ENCODE measurements at regions not wholly inside any gene's neighbourhood (a gene's known extent, or its start where the extent isn't known, plus 50 kb on each side); places are given as distances from the start of the nearest gene placed in this dataset.

DNA sequence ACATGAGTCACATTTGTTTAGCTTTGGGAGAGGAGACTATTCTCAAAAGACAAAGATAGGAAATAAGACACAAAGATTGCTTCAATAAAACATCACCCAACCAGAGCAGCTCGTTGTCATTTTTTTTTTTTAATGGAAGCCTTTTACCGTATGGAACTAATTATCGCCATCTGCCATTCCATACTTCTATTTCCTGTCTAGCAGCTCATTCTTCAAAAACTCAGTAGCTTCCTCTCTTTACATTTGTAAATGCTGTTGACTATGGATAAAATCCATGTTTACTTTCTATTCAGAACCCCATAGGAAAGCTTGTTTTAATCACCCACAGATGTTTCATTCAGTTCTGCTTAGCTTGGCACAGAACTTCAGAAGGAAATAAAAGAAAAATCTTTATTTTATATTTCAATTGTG lies 110.0 kb upstream of the PSMD7 start:
- Histone ChIP-seq H3K4me1 (no peaks in the 10 kb centered on the region), H3K9me3 (peaks cover 7% of the 10 kb centered on the region), H3K27ac (no peak overlapping the region), H3K27me3 (ENCODE audit: insufficient read depth in 3 of 3, low read length in 2 of 3) (no peaks in the 10 kb centered on the region), H3K4me3 (no peak overlapping the region), H3K36me3 (ENCODE audit: insufficient read depth in 1 of 2, low read depth in 1 of 2) (no peaks in the 10 kb centered on the region)
- DNase-seq (no peak), ATAC-seq (no peak)
- TF ChIP-seq CTCF (IDR thresholded peaks at IDR 0.05), result no peak
- WGBS, 3 donors, result 47 to 55% (median 52%) methylated on average over 3 of the region's 3 CpGs
- intact Hi-C loops (cut with DNase I), result no loop called here

DNA sequence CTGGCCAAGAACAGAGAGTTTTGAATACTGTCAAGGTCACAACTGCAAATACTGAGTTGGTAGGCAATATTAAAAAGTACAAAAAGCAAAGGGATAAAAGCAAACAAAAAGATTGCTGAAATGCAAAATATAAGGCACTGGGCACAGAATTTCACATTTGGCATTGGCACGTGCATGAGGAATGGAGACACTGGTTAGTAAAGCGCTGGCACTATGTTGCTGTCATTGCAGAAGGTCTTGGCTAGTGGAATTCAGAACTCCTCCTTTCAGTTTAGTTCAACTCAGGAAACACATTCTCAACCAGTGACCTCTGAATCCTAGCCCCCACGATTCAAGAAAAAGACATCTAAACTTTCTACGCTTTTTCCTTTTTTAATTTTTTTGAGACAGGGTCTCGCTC lies 111.8 kb upstream of the PSMD7 start:
- WGBS, 3 donors, result 82 to 85% (median 85%) methylated on average over 5 of the region's 5 CpGs
- no peak for TF ChIP-seq CTCF (IDR thresholded peaks at IDR 0.05)
- Histone ChIP-seq H3K27ac (no peak overlapping the region), H3K4me1 (no peaks in the 10 kb centered on the region), H3K4me3 (no peak overlapping the region), H3K36me3 (ENCODE audit: insufficient read depth in 1 of 2, low read depth in 1 of 2) (no peaks in the 10 kb centered on the region), H3K9me3 (peaks cover 7% of the 10 kb centered on the region), H3K27me3 (ENCODE audit: insufficient read depth in 3 of 3, low read length in 2 of 3) (no peaks in the 10 kb centered on the region)
- intact Hi-C loops (cut with DNase I), result no loop called here
- no peak for ATAC-seq
- no peak for DNase-seq

GRCh38 chr16:74183601-74184360 lies 112.8 kb upstream of the PSMD7 start:
- Histone ChIP-seq H3K27ac (no peak overlapping the region), H3K36me3 (ENCODE audit: insufficient read depth in 1 of 2, low read depth in 1 of 2) (no peaks in the 10 kb centered on the region), H3K27me3 (ENCODE audit: insufficient read depth in 3 of 3, low read length in 2 of 3) (no peaks in the 10 kb centered on the region), H3K9me3 (peaks cover 7% of the 10 kb centered on the region), H3K4me1 (no peaks in the 10 kb centered on the region), H3K4me3 (no peak overlapping the region)
- no peak for TF ChIP-seq CTCF (IDR thresholded peaks at IDR 0.05)
- no peak for ATAC-seq
- intact Hi-C loops (cut with DNase I), result no loop called here
- WGBS, 3 donors, result 87 to 91% (median 88%) methylated on average over 4 of the region's 4 CpGs
- no peak for DNase-seq

- peaks cover 5% of the 10 kb centered on the region for H3K9me3 ChIP-seq
- H3K36me3 ChIP-seq (ENCODE audit: insufficient read depth in 1 of 2, low read depth in 1 of 2), result no peaks in the 10 kb centered on the region
- H3K4me1 ChIP-seq, result no peaks in the 10 kb centered on the region
- DNase-seq, result no peak
- peak overlapping the region; percentile 36 for H3K4me3 ChIP-seq
- no peak for ATAC-seq
- H3K27ac ChIP-seq, result no peak overlapping the region
- intact Hi-C loops (cut with DNase I), result no loop called here
- no peaks in the 10 kb centered on the region for H3K27me3 ChIP-seq (ENCODE audit: insufficient read depth in 3 of 3, low read length in 2 of 3)
- TF ChIP-seq CTCF (IDR thresholded peaks at IDR 0.05), result no peak
- WGBS, 3 donors, result 9 to 13% (median 10%) methylated on average over 8 of the region's 8 CpGs
These were observed 126.8 kb upstream of the PSMD7 start for GRCh38 chr16:74169687-74170376.

Data from psoas muscle (tissue), 7 donors.